HG03108 (cell line): ENCODE measurements at regions not wholly inside any gene's neighbourhood (a gene's known extent, or its start where the extent isn't known, plus 50 kb on each side); places are given as distances from the start of the nearest gene placed in this dataset.

Experiments used
- ATAC-seq: cut with Tn5 transposase; IDR thresholded peaks from one replicate; pipeline ENCODE4 v1.9.1; 2021; ENCODE audit warnings: moderate library complexity; ENCODE audit not compliant: unreplicated experiment

DNA sequence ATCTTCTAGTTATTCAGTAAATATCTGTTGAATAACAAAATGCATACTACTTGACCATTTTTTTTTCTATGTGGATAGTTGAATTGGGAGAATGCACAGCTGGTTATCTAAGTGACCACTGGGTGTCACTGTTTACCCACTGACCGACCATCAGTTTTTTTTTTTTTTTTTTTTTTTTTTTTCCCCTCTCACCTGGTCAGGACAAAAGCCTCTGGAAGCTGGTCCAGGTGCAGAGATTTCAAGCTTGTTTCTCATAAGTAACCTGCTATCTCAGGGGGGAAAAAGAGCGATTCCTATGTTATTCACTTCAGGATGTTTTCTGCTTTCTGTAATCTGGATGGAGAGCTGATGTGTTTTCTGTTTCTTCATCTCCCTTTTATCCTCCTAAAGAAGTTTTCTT is 256.0 kb downstream of the DCDC2C start:
- ATAC-seq: no peak

DNA sequence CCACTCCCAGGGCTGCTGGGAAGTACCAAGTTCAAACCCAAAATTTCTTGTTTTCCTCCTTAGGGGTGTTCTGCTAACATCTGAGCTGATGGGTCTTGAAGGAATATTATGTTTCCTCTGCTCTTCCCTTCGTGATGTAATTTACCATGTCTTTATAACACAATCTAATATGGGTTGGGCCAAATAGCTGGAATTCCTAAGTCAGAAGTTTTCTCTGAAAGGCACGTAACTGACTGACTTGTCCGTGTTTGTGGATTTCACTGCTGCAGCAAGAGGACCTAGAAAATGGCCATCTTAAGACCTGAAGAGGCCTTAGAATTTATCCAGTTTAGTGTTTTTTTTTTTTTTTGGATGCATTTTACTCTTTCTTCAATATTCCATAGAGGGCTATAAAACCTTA is 256.7 kb downstream of the DCDC2C start:
- ATAC-seq: no peak

DNA sequence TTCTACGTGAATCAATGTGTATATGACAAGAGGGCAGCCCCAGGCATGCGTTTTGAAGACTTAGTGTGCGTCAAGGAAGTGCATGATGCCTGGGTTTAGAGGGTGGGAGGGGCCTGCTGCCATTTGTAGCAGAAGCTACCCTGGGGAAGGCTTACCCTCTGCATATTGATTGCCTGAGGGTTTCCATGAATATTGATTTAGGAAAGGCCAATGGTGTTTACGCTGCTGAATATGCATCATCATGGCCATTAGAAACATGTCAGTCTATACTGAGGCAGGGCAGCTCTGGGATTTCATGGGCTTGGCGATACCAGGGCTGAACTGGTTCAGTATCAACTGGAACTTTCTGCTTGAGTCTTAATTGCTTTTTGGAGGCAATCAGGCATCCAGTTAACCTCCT is 259.3 kb downstream of the DCDC2C start:
- no peak for ATAC-seq

DNA sequence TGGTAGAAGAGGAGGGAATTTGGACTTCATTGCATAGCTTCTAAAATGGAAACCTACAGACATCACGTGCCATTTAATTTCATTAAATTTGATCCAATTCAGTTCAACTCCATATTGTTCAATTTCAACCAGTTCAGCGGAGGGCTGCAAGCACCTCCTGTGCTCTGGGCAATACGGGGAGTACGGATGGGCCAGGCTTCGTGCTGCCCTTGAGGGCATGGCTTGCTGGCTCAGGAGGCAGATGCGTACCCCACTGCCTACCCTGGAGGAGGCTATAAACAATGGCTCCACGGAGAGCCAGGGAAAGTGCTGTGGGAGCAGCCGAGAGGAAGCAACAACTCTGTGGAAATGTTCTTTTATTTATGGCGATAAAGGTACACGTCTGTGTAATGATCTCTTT is 261.8 kb downstream of the DCDC2C start:
- no peak for ATAC-seq

DNA sequence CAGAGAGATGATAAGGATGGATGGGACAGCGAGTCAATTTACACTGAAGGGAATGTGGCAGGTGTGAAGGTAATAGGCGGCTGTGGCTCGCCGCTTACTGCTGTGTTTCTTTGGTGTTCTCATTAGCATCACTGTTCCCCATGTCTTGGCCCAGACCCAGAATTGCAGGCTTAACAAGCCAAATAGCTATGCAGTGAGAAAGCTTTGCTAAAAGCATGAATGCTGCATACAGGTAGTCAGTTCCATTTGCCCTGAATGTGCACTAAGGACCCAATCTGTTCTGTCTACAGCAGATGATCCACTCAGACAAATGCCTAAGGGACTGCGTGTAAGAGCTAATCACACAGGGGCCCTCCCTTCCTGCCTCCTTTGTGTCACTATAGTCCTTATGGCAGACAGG is 262.6 kb downstream of the DCDC2C start:
- ATAC-seq: no peak

DNA sequence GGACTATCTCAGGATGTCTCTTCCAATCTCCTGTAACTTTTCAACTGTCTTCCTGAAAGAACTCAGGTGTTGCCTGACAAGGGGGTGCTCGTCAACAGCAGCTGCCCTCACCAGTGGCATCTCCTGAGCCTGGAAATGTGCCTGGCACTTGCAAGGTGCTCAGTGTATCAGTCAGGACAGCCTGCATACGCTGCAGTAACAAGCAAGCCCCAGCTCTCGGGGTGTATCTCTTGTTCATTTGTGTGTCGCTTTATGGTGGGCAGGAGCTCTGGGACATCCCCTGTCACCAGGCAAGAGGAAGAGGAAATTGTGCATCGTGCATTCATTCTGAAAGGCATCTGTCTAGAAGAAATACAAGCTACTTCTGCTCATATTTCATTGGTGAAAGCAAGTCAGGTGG is 263.1 kb downstream of the DCDC2C start:
- no peak for ATAC-seq

DNA sequence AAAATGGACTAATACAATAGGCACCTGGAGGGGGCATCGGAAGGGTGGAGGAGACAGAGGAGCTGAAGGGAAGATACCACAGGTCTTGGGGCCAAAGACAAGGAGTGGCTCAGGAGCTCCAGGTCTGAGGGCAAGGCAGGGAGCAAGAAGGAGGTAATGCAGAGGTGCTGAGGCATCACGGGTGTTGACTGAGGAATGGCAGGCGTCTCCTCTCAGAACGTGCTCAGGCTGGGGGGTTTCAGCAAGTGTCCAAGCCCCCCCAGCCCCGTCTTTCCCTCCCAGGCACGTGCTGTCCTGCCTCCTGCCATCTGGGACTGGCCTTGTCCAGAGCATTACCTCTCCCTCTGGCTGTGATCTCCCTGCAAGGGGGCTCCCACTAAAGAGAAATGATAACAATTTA is 265.4 kb downstream of the DCDC2C start:
- no peak for ATAC-seq

GRCh38 chr2:3970791-3971651 is 267.6 kb downstream of the DCDC2C start:
- ATAC-seq: no peak

DNA sequence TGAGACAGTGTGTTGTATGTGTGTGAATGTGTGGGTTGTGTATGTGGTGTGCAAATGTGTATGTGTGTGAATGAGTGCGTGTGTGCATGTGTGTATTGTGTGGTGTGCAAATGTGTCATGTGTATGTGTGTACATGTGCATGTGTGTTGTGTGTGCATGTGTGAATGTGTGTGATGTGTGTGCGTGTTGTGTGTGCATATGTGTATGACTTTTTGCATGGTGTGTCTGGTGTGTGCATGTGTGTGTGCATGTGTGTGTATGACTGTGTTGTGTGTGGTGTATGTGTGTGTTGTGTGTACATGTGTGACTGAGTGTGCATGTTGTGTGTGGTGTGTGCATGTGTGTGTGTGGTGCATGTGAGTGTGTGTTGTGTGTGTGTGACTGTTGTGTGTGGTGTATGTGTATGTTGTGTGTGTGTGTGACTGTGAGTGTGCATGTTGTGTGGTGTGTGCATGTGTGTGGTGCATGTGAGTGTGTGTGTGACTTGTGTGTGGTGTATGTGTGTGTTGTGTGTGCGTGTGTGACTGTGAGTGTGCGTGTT is 268.3 kb downstream of the DCDC2C start:
- ATAC-seq: no peak

DNA sequence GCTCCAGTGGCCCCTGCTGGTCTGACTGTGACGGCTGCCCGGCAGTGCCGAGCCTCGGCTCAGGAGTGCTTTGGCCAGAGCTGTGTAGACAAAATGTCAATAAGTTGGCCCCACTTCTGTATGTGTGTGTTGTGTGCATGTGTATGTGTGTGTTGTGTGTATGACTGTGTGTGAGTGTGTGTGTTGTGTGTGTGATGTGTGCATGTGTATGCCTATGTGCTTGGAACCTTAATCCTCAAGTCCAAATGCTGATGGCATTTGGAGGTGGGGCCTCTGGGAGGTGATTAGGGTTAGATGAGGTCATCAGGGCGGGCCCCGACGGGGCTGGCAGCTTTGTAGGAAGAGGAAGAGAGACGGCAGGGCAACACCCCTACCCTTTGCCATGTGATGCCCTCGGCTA is 269.0 kb downstream of the DCDC2C start:
- no peak for ATAC-seq

GRCh38 chr2:3974765-3975164 is 271.4 kb downstream of the DCDC2C start:
- ATAC-seq: no peak

DNA sequence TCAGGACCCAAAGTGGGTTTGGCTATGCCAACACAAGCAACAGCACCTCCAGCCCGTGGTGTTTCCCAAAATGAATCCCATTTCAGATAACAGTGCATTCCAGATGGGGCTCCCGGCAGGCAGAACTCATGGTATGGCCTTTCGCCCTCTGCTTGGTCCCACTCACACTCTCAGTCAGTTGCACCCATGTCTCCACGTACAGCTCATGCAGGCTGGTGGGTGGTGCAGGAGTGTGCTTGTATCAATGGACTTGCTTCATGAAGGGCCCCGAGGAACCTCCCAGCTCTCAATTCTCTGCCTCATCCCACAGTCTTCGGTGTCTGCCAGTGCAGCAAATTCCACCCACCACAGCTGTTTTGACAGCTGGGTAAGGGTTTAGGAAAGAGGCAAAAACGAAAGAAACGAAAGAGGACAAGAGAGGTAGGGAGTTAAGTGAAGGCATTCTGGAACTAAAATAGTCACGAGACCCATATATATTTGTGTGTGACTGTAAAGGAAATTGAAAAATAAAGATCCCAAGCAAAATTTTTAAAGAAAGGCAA is 278.1 kb downstream of the DCDC2C start:
- no peak for ATAC-seq

GRCh38 chr2:3982160-3982559 is 278.8 kb downstream of the DCDC2C start:
- ATAC-seq: no peak

DNA sequence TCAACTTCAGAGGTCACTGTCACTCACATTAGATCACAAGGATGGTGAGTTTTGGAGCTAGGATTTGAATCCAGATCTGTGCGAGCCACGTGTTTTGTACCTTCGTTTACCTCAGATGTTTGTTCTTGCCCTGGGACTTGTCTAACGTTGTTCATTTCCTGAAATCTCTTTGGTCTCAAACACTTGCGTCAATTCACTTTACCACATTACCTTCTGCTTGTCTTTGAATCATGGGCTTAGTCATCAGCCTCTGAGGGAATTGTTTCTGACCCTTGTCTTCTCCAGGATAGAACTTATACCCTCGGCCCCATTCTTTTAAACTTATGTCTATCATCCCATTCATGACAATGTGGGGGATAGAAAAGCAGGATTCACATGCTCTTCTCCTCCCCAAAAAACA is 282.7 kb downstream of the DCDC2C start:
- ATAC-seq: no peak

- no peak for ATAC-seq
Measured at GRCh38 chr2:3986530-3987258, 283.3 kb downstream of the DCDC2C start.

DNA sequence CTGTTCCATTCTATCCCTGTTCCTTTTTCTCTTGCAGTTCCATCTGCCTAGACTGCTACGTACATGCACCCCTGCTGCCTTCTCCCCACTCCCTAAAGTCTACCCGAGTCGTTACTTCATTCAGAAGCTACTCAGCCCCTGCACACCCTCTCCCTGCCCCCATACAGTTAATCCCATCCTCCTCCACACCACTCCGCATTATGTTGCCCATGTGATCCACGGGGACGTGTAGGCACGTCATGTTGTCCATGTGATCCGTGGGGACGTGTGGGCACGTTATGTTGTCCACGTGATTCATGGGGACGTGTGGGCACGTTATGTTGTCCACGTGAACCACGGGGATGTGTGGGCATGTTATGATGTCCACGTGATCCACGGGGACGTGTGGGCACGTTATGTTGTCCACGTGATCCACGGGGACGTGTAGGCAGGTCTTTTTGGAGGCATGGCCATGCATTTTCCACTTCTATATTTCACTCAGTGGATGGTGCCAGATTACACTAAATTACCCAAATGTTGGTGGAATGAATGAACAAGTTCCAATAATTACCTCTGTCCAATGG is 299.5 kb downstream of the DCDC2C start:
- no peak for ATAC-seq

GRCh38 chr2:4012197-4012596 is 308.8 kb downstream of the DCDC2C start:
- no peak for ATAC-seq

- ATAC-seq: no peak
Measured at GRCh38 chr2:4018535-4018934, 315.2 kb downstream of the DCDC2C start.

DNA sequence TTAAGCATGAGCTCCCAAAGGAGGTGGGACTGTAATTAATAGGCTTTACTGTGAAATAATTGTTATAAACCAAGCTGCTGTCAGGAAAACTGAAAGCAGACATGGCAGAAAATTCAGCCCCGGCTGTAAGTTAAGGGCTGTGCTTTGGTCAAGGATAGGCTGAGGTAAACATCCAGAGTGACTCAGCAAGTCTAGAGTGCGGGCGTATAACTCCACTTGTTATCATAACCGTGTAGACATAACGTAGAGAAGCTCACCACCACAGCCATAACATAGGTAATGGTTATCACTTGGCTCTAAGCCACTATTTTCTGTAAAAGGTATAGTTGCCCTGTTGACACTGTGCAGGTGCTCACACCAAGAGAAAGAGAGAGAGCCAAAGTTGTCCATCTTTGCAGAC is 316.8 kb downstream of the DCDC2C start:
- ATAC-seq: no peak

GRCh38 chr2:4020649-4021048 is 317.3 kb downstream of the DCDC2C start:
- no peak for ATAC-seq

DNA sequence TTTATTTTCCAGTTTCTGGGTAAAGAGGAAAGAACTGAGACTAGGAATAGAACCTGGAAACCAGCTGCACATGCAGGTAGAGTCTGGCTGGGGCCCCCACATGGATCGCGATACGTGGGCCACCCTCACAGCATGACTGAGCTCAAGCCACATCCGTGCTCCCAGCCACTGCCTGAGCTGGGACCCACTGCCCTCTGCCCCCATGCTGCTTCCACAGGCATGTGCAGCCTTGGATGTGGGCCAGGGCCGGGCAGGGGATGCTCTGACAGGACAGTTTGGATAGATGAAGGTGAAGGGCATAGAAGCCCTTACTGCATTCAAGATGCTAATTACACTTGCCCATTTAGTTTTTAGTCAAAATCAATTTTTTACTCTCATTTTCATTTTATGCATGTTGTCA is 321.2 kb downstream of the DCDC2C start:
- ATAC-seq: no peak

DNA sequence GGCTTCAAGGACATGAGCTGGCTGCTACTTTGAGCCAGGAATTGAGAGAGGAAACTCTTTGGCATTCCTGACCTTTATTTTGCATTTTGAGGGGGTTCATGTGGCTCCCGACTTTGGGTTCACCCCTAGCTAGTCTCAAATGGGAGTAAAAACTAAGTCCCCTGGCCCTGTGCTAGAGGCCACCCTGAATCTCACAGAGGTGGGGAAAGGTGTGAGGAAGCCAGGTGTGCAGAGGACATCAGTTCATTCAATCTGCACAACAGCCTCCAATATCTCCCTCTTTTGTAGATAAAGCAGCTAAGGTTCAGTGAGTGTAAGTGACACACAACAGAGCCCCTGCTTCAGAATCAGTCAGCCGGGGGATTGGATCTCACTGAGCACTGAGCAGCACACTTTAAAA is 325.7 kb downstream of the DCDC2C start:
- no peak for ATAC-seq
